ENCODE measurements at regions not wholly inside any gene's neighbourhood (a gene's known extent, or its start where the extent isn't known, plus 50 kb on each side); places are given as distances from the start of the nearest gene placed in this dataset.

GRCh38 chr6:50236164-50236563 is 186.4 kb upstream of the DEFB112 start:
- no peak for DNase-seq

GRCh38 chr6:50239853-50240252 is 190.1 kb upstream of the DEFB112 start:
- DNase-seq, result no peak

GRCh38 chr6:50240986-50241385 is 191.3 kb upstream of the DEFB112 start:
- DNase-seq, result no peak

GRCh38 chr6:50249493-50249892 is 199.8 kb upstream of the DEFB112 start:
- no peak for DNase-seq

GRCh38 chr6:50257322-50257721 is 207.6 kb upstream of the DEFB112 start:
- no peak for DNase-seq

- no peak for DNase-seq
These were observed 210.2 kb upstream of the DEFB112 start for GRCh38 chr6:50259903-50260302.

GRCh38 chr6:50264995-50265571 is 215.4 kb upstream of the DEFB112 start:
- no peak for DNase-seq

GRCh38 chr6:50270415-50270814 is 220.7 kb upstream of the DEFB112 start:
- DNase-seq, result no peak

GRCh38 chr6:50271266-50271665 is 221.5 kb upstream of the DEFB112 start:
- DNase-seq, result no peak

- DNase-seq, result no peak
These were observed 222.1 kb upstream of the DEFB112 start for GRCh38 chr6:50271817-50272216.

GRCh38 chr6:50272611-50273010 is 222.9 kb upstream of the DEFB112 start:
- no peak for DNase-seq

GRCh38 chr6:50276771-50277261 is 227.1 kb upstream of the DEFB112 start:
- DNase-seq, result no peak

GRCh38 chr6:50277774-50278173 is 228.0 kb upstream of the DEFB112 start:
- DNase-seq, result no peak

GRCh38 chr6:50278663-50279062 is 228.9 kb upstream of the DEFB112 start:
- DNase-seq, result no peak

- DNase-seq, result no peak
These were observed 236.0 kb upstream of the DEFB112 start for GRCh38 chr6:50285735-50286134.

- DNase-seq, result no peak
These were observed 238.5 kb upstream of the DEFB112 start for GRCh38 chr6:50288241-50288640.

- no peak for DNase-seq
These were observed 239.2 kb upstream of the DEFB112 start for GRCh38 chr6:50288881-50289280.

- no peak for DNase-seq
These were observed 239.6 kb upstream of the DEFB112 start for GRCh38 chr6:50289366-50289765.

GRCh38 chr6:50301307-50301706 is 251.6 kb upstream of the DEFB112 start:
- DNase-seq, result no peak

GRCh38 chr6:50305660-50306059 is 255.9 kb upstream of the DEFB112 start:
- DNase-seq, result no peak

- DNase-seq, result no peak
These were observed 268.8 kb upstream of the DEFB112 start for GRCh38 chr6:50318536-50318935.

GRCh38 chr6:50330347-50330746 is 280.6 kb upstream of the DEFB112 start:
- no peak for DNase-seq

- no peak for DNase-seq
These were observed 281.2 kb upstream of the DEFB112 start for GRCh38 chr6:50330963-50331362.

- no peak for DNase-seq
These were observed 284.0 kb upstream of the DEFB112 start for GRCh38 chr6:50333696-50334095.

GRCh38 chr6:50337532-50338122 is 287.9 kb upstream of the DEFB112 start:
- no peak for DNase-seq
